SK-N-SH (cell line): ENCODE measurements at regions not wholly inside any gene's neighbourhood (a gene's known extent, or its start where the extent isn't known, plus 50 kb on each side); places are given as distances from the start of the nearest gene placed in this dataset.

Experiments
- CTCF ChIA-PET: fragments of 300-600, 350-600 bp; formaldehyde crosslinking; extraction: SDS; loops from one replicate; lab custom pipeline; 2021; lab: Yijun Ruan, JAX
- POLR2A ChIA-PET: fragments of 350-600 bp; sonication (Branson Sonifier 250); formaldehyde crosslinking; extraction: SDS; loops from one replicate; lab custom pipeline; 2020; ENCODE audit warnings: antibody characterized with exemption, inconsistent platforms; lab: Yijun Ruan, JAX
- DNase-seq: peaks from one replicate; pipeline ENCODE4 v3.0.0; 2012
- H2AFZ ChIP-seq: fragments of 200-600 bp; sonication (generic); 2 replicates; pipeline ENCODE4 v1.8.1; 2016; ENCODE audit warnings: antibody characterized with exemption, mild to moderate bottlenecking, low read depth
- H3F3A ChIP-seq: fragments of 200-600 bp; sonication (generic); replicated peaks from 2 replicates; pipeline ENCODE3; 2016; ENCODE audit warnings: antibody characterized with exemption, mild to moderate bottlenecking; ENCODE audit not compliant: insufficient read depth
- H3K27ac ChIP-seq, 2 experiments: fragments of 200-500 bp in 1 of 2; fragments of 200-600 bp in 1 of 2; sonication (Bioruptor generic) in 1 of 2; sonication (generic), shearing (Covaris generic) in 1 of 2; 2 replicates each; pipeline versions ENCODE4 v1.5.1 to v1.6.1; 2014 to 2016; ENCODE audit warnings: low read depth in 2 of 2, inconsistent platforms in 1 of 2, low read length in 1 of 2, mild to moderate bottlenecking in 1 of 2, mixed read lengths in 1 of 2
- H3K27me3 ChIP-seq: fragments of 200-600 bp; sonication (generic), shearing (Covaris generic); 2 replicates; pipeline ENCODE4 v1.6.1; 2016; ENCODE audit warnings: mixed run types; ENCODE audit not compliant: insufficient read depth
- H3K36me3 ChIP-seq, 2 experiments: fragments of 200-500 bp in 1 of 2; fragments of 200-600 bp in 1 of 2; sonication (Bioruptor generic) in 1 of 2; sonication (generic) in 1 of 2; replicated peaks in 1 of 2; 2 replicates each; pipeline versions ENCODE3 to v1.5.1; 2014 to 2016; ENCODE audit warnings: low read length in 1 of 2, mild to moderate bottlenecking in 1 of 2; ENCODE audit not compliant: insufficient read depth in 2 of 2, control insufficient read depth in 1 of 2
- H3K4me1 ChIP-seq, 2 experiments: fragments of 200-500 bp in 1 of 2; fragments of 200-600 bp in 1 of 2; sonication (Bioruptor generic) in 1 of 2; sonication (generic), shearing (Covaris generic) in 1 of 2; 2 replicates each; pipeline versions ENCODE4 v1.5.1 to v1.6.1; 2014 to 2016; ENCODE audit warnings: low read depth in 1 of 2, low read length in 1 of 2, mixed run types in 1 of 2; ENCODE audit not compliant: insufficient read depth in 2 of 2, control insufficient read depth in 1 of 2
- H3K4me2 ChIP-seq: fragments of 200-600 bp; sonication (generic), shearing (Covaris generic); 2 replicates; pipeline ENCODE4 v1.6.1; 2017; ENCODE audit warnings: mixed run types
- H3K4me3 ChIP-seq, 2 experiments: fragments of 200-500 bp in 1 of 2; fragments of 200-600 bp in 1 of 2; sonication (Bioruptor generic) in 1 of 2; sonication (generic), shearing (Covaris generic) in 1 of 2; 2 replicates each; pipeline versions ENCODE4 v1.5.1 to v1.8.1; 2014 to 2016; ENCODE audit warnings: low read depth in 2 of 2, inconsistent platforms in 1 of 2, low read length in 1 of 2, mild to moderate bottlenecking in 1 of 2, mixed read lengths in 1 of 2, moderate library complexity in 1 of 2
- H3K79me2 ChIP-seq: fragments of 200-600 bp; sonication (generic); 2 replicates; pipeline ENCODE4 v1.8.1; 2017; ENCODE audit warnings: mild to moderate bottlenecking; ENCODE audit not compliant: insufficient read depth
- H3K9ac ChIP-seq: fragments of 200-600 bp; sonication (generic); 2 replicates; pipeline ENCODE4 v1.6.1; 2017; ENCODE audit warnings: mixed run types
- H3K9me2 ChIP-seq: fragments of 200-600 bp; sonication (generic); 2 replicates; pipeline ENCODE4 v1.6.1; 2017; ENCODE audit warnings: mixed run types
- H3K9me3 ChIP-seq: fragments of 200-600 bp; sonication (generic); 2 replicates; pipeline ENCODE4 v1.6.1; 2017; ENCODE audit warnings: mixed run types, mild to moderate bottlenecking, moderate library complexity
- H4K20me1 ChIP-seq: fragments of 200-600 bp; sonication (generic); 2 replicates; pipeline ENCODE4 v1.6.1; 2017; ENCODE audit warnings: mild to moderate bottlenecking, mixed run types; ENCODE audit not compliant: insufficient read depth
- ELF1 ChIP-seq: IDR thresholded peaks from 2 replicates; pipeline ENCODE4 v1.4.0; 2012
- FOSL2 ChIP-seq: IDR thresholded peaks from 2 replicates; pipeline ENCODE4 v1.4.0; 2012; ENCODE audit warnings: low read depth, mild to moderate bottlenecking, moderate library complexity, borderline replicate concordance
- JUND ChIP-seq: IDR thresholded peaks from 2 replicates; pipeline ENCODE4 v1.4.0; 2012
- SIN3A ChIP-seq: IDR thresholded peaks from 2 replicates; pipeline ENCODE4 v1.6.1; 2012; ENCODE audit warnings: low read depth, mild to moderate bottlenecking, low read length, moderate library complexity, borderline replicate concordance
- WGBS: methylation state at CpG from one replicate; pipeline ENCODE4 v1.1.6; 2017; ENCODE audit warnings: low lambda C conversion rate; 5-methylcytosine and 5-hydroxymethylcytosine counted together
- TF ChIP-seq, protein P1 (sequence below): IDR thresholded peaks from 2 replicates; pipeline ENCODE4; 2012
- TF ChIP-seq, protein P2 (sequence below): fragments of 200-600 bp; sonication (generic); IDR thresholded peaks from 2 replicates; pipeline ENCODE4 v1.6.1; 2017; ENCODE audit warnings: antibody characterized with exemption, mild to moderate bottlenecking, moderate library complexity
- TF ChIP-seq, protein P3 (sequence below): fragments of 150-350 bp; IDR thresholded peaks from 2 replicates; pipeline ENCODE4 v1.6.1; 2016; ENCODE audit warnings: mild to moderate bottlenecking, low read depth, low read length

DNA sequence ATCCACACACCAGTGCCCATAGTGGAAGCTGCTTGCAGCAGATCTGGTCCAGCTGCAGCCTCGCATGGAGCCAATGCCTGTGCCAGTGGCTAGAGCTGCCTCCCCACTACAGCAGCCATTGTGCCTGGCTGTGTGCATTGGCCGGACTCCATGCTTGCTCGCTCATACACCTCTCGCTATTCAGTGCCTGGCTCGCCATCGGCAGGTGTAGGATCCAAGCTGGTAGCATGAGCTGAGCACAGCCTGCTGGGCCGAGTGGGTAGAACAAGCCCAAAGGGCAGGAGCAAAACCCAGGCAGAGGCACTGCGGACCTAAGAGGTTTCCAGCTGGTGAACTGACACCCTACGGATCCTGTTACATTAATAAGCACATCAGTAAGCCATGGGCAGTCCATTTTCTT lies 1184.1 kb downstream of the AMY1C start:
- CTCF ChIA-PET, result no interaction called here
- H4K20me1 ChIP-seq, result no peaks in the 10 kb centered on the region
- H3K9me2 ChIP-seq, result no peaks in the 10 kb centered on the region
- TF ChIP-seq, protein P1, sequence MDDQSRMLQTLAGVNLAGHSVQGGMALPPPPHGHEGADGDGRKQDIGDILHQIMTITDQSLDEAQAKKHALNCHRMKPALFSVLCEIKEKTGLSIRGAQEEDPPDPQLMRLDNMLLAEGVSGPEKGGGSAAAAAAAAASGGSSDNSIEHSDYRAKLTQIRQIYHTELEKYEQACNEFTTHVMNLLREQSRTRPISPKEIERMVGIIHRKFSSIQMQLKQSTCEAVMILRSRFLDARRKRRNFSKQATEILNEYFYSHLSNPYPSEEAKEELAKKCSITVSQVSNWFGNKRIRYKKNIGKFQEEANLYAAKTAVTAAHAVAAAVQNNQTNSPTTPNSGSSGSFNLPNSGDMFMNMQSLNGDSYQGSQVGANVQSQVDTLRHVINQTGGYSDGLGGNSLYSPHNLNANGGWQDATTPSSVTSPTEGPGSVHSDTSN, result no peak
- TF ChIP-seq FOSL2 (no peak), SIN3A (no peak)
- TF ChIP-seq, protein P2, sequence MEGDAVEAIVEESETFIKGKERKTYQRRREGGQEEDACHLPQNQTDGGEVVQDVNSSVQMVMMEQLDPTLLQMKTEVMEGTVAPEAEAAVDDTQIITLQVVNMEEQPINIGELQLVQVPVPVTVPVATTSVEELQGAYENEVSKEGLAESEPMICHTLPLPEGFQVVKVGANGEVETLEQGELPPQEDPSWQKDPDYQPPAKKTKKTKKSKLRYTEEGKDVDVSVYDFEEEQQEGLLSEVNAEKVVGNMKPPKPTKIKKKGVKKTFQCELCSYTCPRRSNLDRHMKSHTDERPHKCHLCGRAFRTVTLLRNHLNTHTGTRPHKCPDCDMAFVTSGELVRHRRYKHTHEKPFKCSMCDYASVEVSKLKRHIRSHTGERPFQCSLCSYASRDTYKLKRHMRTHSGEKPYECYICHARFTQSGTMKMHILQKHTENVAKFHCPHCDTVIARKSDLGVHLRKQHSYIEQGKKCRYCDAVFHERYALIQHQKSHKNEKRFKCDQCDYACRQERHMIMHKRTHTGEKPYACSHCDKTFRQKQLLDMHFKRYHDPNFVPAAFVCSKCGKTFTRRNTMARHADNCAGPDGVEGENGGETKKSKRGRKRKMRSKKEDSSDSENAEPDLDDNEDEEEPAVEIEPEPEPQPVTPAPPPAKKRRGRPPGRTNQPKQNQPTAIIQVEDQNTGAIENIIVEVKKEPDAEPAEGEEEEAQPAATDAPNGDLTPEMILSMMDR, result no peak
- no peaks in the 10 kb centered on the region for H3F3A ChIP-seq
- no peak overlapping the region for H3K27ac ChIP-seq
- H3K36me3 ChIP-seq, result no peaks in the 10 kb centered on the region
- POLR2A ChIA-PET, result no interaction called here
- H3K9me3 ChIP-seq, result no peaks in the 10 kb centered on the region
- no peak overlapping the region for H3K9ac ChIP-seq
- no peak for DNase-seq
- no peaks in the 10 kb centered on the region for H3K79me2 ChIP-seq
- H3K4me3 ChIP-seq, result no peak overlapping the region
- 48% methylated on average over 3 of the region's 9 CpGs for WGBS
- H3K4me1 ChIP-seq, result no peaks in the 10 kb centered on the region
- H2AFZ ChIP-seq, result no peak overlapping the region
- H3K27me3 ChIP-seq, result no peaks in the 10 kb centered on the region
- H3K4me2 ChIP-seq, result no peak overlapping the region

DNA sequence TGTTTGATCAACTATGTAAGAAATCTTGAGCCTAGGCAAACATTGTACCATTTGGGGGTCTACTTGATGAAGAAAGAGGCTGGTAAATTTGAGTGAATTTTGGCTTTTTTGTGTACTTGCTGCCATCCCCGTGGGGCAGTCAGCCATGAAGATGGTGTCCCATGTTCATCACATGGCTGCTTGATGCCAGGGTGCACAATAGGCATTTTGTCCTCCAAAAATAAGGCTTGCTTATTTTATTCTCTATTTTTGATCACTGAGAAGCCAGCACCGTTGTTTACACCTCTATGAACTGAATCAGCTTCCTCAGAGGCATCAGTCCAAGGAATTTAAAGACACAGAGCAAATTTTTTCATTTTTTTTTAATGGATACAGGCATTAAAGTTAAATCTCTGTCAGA lies 1195.7 kb downstream of the AMY1C start:
- H3K4me2 ChIP-seq, result no peak overlapping the region
- no peaks in the 10 kb centered on the region for H3F3A ChIP-seq
- H3K4me1 ChIP-seq, result no peaks in the 10 kb centered on the region
- TF ChIP-seq, protein P3, sequence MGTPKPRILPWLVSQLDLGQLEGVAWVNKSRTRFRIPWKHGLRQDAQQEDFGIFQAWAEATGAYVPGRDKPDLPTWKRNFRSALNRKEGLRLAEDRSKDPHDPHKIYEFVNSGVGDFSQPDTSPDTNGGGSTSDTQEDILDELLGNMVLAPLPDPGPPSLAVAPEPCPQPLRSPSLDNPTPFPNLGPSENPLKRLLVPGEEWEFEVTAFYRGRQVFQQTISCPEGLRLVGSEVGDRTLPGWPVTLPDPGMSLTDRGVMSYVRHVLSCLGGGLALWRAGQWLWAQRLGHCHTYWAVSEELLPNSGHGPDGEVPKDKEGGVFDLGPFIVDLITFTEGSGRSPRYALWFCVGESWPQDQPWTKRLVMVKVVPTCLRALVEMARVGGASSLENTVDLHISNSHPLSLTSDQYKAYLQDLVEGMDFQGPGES, result no peak
- TF ChIP-seq ELF1, result no peak
- no peak for TF ChIP-seq JUND
- no peak overlapping the region for H3K27ac ChIP-seq
- H2AFZ ChIP-seq, result no peak overlapping the region
- H3K9me3 ChIP-seq, result no peaks in the 10 kb centered on the region
- CTCF ChIA-PET, result no interaction called here
- H3K79me2 ChIP-seq, result no peaks in the 10 kb centered on the region
- H3K9ac ChIP-seq, result no peak overlapping the region
- H3K27me3 ChIP-seq, result no peaks in the 10 kb centered on the region
- no peaks in the 10 kb centered on the region for H4K20me1 ChIP-seq
- no peak overlapping the region for H3K4me3 ChIP-seq
- H3K36me3 ChIP-seq, result no peaks in the 10 kb centered on the region
- no peak for DNase-seq
- no peaks in the 10 kb centered on the region for H3K9me2 ChIP-seq
- 9% methylated on average over 2 of the region's 2 CpGs for WGBS
- POLR2A ChIA-PET, result no interaction called here
